HG02840 (cell line): ENCODE measurements at regions not wholly inside any gene's neighbourhood (a gene's known extent, or its start where the extent isn't known, plus 50 kb on each side); places are given as distances from the start of the nearest gene placed in this dataset.
"Not testable (repeated sequence)": the region's sequence is repeated elsewhere in the genome, so short reads cannot be mapped to it uniquely, and the experiment has no call there.

Experiments used
- ATAC-seq: cut with Tn5 transposase; IDR thresholded peaks from one replicate; pipeline ENCODE4 v1.9.1; 2021; ENCODE audit warnings: mild to moderate bottlenecking, moderate library complexity, moderate number of reproducible peaks; ENCODE audit not compliant: unreplicated experiment, low FRiP score

GRCh38 chr5:152523964-152524363 is 118.9 kb upstream of the NMUR2 start:
- no peak for ATAC-seq

DNA sequence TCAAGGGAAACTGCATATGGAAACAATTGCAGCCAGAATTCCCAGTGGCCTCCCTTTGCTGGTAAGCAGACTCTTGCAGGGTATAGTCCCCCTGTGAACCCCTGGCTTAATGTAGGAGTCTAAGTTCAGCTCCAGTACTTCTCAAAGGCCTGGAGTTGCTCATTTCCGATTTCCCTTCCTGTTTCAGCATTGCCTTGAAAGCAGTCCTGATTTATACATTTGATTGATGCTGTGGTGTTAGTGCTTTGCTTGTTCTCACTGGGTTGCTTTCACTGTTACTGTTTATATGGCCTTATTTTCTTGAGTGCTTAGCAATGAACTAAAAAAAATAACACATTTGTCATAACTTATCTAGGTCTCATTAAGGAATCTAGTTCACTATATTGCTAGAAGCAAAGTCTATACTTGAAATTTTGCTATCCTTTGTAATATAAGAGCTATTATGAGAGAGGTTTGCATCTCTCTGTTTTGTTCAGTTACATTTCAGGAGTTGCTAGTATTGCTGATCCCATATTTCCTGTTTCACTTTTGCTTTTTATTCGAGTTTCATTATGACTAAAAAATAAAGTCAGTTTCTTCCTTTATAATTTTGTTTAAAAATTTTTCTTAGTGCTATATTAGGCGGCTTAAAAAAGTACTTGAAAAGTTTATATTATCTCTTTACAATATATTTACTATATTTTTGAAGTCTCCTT is 122.4 kb upstream of the NMUR2 start:
- ATAC-seq, result peak; percentile 64

DNA sequence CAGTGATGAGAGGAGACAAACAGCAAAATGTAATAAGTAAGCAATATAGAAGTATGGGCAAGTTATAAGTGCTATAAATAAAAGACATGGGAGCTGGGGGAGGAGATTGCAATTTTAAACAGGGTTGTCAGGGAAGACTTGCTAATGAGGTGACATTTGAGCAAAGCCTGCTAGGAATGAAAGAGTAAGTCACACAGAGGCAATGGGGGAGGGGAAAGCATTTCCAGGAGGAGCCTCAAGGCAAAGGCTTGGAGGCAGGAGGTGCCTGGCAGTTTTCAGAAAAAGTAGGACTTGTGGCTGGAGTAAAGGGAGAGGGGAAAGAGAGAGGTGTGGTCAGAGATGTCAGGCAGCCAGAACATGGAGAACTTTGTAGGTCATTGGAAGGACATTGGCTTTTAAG is 124.4 kb upstream of the NMUR2 start:
- no peak for ATAC-seq

- no peak for ATAC-seq
These were observed 127.6 kb upstream of the NMUR2 start for GRCh38 chr5:152532714-152533113.

DNA sequence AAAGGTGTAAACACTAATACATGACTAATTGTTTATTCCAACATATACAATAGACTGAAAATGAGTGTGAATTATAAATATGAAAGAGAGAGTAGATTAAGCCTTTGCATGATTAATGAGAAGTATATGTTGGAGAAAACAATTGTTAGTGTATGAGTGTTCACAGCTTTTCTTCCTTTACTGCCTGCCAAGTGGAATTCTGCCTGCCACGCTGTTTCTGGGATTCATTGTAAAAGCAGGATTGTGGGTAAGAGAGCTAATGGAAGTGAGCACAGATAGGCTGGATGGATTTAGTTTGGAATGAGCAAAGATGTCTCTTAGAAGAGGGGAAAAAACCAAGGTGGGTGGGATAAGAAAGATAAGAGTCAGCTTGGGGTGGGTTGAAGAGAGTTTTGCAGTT is 129.6 kb upstream of the NMUR2 start:
- ATAC-seq, result no peak

- ATAC-seq, result no peak
These were observed 137.7 kb upstream of the NMUR2 start for GRCh38 chr5:152542741-152543140.

GRCh38 chr5:152546493-152546892 is 141.4 kb upstream of the NMUR2 start:
- no peak for ATAC-seq

DNA sequence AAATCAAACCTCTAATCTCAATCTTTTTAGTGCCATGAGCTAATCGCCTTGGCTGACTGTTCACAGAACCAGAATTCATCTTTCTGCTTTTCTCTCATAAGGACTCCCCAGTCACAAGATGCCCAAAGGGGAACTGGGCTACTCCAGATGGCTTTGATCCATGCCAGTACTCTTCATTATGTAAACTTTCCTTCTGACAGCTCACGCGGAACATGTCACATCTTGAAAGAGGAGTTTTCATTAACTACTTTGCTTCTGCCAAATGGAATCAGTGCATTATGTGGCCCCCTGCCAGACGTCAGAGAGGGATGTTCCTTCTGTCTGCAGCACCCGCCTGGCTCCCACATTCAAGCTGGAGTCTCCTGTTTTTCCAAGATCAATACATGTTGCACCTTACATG is 142.1 kb upstream of the NMUR2 start:
- no peak for ATAC-seq

- ATAC-seq, result no peak
These were observed 144.6 kb upstream of the NMUR2 start for GRCh38 chr5:152549709-152550108.

- ATAC-seq, result no peak
These were observed 146.0 kb upstream of the NMUR2 start for GRCh38 chr5:152551061-152551460.

- ATAC-seq, result no peak
These were observed 151.7 kb upstream of the NMUR2 start for GRCh38 chr5:152556784-152557183.

- no peak for ATAC-seq
These were observed 155.5 kb upstream of the NMUR2 start for GRCh38 chr5:152560512-152561137.

- no peak for ATAC-seq
These were observed 162.9 kb upstream of the NMUR2 start for GRCh38 chr5:152568016-152568415.

DNA sequence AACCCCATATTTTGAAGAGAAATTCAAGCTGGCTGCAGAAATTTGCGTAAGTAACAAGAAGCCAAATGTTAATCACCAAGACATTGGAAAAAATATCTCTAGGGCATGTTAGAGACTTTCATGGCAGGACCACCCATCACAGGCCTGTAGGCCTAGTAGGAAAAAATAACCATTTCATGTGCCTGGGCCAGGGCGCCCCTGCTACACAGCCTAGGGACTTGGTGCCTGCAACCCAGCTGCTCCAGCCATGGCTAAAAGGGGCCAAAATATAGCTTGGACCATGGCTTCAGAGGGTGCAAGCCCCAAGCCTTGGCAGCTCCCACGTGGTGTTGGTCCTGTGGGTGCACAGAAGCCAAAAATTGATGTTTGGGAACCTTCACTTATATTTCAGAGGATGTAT is 167.7 kb upstream of the NMUR2 start:
- ATAC-seq, result no peak

- ATAC-seq, result no peak
These were observed 179.0 kb upstream of the NMUR2 start for GRCh38 chr5:152584103-152584502.

DNA sequence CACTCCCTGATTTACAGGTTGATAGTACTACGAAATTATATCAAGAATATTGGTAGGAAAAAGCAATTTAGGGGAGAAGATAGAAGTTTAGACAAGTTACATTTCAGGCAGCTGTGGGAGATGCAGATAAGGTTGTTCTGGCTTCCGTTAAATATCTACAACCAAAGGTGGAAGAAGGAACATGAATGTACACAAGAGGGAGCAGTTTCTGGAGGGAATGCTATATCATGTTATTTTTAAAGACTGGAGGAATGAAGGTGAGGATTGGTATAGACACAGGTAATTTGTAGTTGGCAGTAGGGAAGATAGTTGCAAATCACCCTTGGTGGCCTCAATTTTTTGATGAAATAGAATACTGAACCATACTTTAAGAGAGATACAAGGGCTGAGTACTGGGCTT is 187.3 kb upstream of the NMUR2 start:
- ATAC-seq, result no peak

DNA sequence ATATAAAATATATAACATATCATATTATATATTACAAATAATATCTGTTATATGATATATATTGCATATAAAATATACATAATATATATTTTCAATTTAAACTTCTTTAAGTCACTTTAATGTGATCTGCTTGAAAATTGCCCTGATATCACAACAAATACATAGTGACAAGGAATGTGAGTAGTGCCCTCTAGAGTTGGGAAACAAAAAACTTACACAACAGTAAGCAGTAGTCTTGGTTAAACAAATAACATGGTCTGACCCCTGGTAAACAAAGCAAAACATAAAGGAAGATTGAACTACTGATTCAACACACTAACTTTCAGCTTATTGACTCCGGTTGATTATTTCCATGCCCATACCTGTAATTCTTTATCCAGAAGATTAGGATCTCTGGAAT is 188.3 kb upstream of the NMUR2 start:
- ATAC-seq, result no peak

DNA sequence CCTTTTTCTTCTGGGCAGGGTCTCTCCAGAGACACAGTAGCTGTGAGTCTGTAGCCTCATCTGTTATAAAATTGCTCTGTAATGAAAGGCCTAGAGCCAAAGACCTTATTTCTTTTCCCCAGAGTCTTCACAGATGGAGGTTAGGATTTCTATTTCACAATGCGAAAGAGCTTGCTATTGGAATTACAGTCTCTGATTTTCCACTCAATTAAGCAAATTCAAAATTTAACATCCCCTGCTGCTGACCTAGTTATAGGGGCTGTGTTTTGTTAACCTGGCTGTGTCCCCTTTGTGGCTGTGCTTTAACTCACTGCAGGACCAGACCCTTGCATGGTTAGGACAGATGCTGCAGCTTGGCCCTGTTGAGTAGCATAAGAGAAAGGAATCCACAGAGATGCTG is 190.3 kb upstream of the NMUR2 start:
- ATAC-seq, result no peak

- ATAC-seq, result no peak
These were observed 194.0 kb upstream of the NMUR2 start for GRCh38 chr5:152599096-152599495.

DNA sequence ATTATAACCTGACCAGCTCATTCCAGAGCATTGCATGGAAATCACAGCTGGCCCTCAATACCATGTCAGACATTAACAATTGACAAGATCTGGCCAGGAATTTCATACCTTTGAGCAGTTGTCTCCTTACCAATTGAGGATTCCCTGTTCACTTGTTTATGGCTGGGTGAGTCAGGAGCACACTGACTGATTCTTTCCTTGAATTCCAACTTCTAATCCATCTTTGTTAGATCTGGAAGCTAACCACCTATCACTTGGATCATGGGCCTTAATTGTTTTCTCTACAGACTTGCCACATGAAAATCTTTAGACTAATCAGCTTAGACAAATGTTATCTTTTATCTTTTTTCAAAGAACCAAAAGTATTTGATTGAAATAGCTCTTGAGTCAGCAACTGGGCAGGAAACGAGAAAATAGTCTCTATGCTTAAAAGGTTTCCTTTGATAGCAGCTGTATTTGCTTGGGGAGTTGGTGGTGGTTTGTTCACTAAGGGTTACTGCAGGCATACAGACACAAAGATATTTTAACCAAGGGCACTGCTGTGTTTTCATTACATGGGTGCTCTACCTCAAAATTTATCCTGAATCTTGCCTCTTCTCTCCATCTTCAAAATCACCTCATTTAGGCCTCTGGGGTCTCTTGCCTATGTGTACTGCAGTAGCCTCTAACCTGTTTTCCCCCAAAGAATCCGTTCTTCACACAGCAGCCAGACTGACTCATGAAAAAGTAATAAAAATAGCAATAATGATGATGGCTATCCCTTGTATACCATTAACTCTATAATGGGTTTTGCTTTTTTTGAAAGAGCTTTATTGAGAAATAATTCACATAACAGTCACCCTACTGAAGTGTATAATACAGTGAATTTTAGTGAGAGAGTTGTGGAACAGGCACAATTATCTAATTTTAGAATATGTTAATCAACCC is 197.0 kb upstream of the NMUR2 start:
- no peak for ATAC-seq

DNA sequence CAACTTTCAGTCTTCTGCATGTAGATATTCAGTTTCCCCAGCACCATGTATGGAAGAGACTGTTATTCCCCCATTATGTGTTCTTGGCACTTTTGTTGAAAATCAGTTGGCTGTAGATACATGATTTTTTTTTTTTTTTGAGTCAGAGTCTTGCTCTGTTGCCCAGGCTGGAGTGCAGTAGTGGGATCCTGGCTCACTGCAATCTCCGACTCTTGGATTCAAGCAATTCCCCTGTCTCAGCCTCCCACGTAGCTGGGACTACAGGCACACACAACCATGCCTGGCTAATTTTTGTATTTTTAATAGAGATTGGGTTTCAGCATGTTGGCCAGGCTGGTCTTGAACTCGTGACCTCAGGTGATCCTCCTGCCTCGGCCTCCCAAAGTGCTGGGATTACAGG is 201.0 kb upstream of the NMUR2 start:
- not testable (repeated sequence) for ATAC-seq
